ENCODE measurements at regions not wholly inside any gene's neighbourhood (a gene's known extent, or its start where the extent isn't known, plus 50 kb on each side); places are given as distances from the start of the nearest gene placed in this dataset.

DNA sequence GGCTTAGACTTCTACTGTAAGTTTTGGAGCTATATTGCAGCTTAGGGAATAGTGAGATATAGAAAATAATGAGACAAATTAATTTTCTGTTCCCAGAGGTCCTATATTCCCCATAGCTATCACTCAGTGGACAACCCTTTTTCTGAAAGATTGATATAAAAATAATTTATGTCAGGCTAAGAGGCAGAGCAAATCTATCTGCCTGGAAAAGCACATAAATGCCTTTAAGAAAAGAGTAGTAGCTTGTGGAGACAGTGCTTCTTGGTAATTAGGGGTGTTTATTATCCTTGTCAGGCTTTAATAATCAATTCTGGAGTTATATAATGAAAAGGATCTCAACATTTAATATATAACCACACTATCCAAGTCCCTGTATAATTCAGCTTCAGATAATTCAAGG, 1162.8 kb upstream of the PCDH20 start:
- TF ChIP-seq, protein P1, sequence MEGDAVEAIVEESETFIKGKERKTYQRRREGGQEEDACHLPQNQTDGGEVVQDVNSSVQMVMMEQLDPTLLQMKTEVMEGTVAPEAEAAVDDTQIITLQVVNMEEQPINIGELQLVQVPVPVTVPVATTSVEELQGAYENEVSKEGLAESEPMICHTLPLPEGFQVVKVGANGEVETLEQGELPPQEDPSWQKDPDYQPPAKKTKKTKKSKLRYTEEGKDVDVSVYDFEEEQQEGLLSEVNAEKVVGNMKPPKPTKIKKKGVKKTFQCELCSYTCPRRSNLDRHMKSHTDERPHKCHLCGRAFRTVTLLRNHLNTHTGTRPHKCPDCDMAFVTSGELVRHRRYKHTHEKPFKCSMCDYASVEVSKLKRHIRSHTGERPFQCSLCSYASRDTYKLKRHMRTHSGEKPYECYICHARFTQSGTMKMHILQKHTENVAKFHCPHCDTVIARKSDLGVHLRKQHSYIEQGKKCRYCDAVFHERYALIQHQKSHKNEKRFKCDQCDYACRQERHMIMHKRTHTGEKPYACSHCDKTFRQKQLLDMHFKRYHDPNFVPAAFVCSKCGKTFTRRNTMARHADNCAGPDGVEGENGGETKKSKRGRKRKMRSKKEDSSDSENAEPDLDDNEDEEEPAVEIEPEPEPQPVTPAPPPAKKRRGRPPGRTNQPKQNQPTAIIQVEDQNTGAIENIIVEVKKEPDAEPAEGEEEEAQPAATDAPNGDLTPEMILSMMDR (IDR thresholded peaks at IDR 0.05), result no peak
- no peak for TF ChIP-seq POLR2A (IDR thresholded peaks at IDR 0.05; ENCODE audit: low read depth)

All from esophagus muscularis mucosa (tissue), 3 donors.